ENCODE measurements at regions not wholly inside any gene's neighbourhood (a gene's known extent, or its start where the extent isn't known, plus 50 kb on each side); places are given as distances from the start of the nearest gene placed in this dataset.

- TF ChIP-seq CTCF (optimal IDR thresholded peaks at IDR 0.05 in 1 of 3, IDR thresholded peaks at IDR 0.05 in 1 of 3, conservative IDR thresholded peaks at IDR 0.05 in 1 of 3; ENCODE audit: extremely low read depth in 1 of 3, insufficient read depth in 2 of 3, low read length in 3 of 3) (no peak), EZH2 (IDR thresholded peaks at IDR 0.05; ENCODE audit: low read length) (no peak)
Observed at GRCh38 chr3:30358871-30359270, 247.5 kb upstream of the TGFBR2 start.
